ENCODE measurements at regions not wholly inside any gene's neighbourhood (a gene's known extent, or its start where the extent isn't known, plus 50 kb on each side); places are given as distances from the start of the nearest gene placed in this dataset.

- no peaks in the 10 kb centered on the region for H3K27me3 ChIP-seq
- no peak for TF ChIP-seq POLR2A (IDR thresholded peaks at IDR 0.05)
- TF ChIP-seq CTCF (IDR thresholded peaks at IDR 0.05), result no peak
- no peaks in the 10 kb centered on the region for H3K4me1 ChIP-seq
- H3K27ac ChIP-seq, result no peak overlapping the region
- no peaks in the 10 kb centered on the region for H3K9me3 ChIP-seq
- DNase-seq, result no peak
- no peaks in the 10 kb centered on the region for H3K36me3 ChIP-seq
- intact Hi-C loops (cut with DNase I), result no loop called here
- WGBS, 2 donors, result 34 to 87% methylated on average over 2 of the region's 2 CpGs
- H3K4me3 ChIP-seq (replicated peaks in 1 of 3), result no peak overlapping the region
These were observed 151.2 kb downstream of the DTHD1 start for GRCh38 chr4:36432586-36432985.

- Histone ChIP-seq H3K4me1 (no peaks in the 10 kb centered on the region), H3K9me3 (no peaks in the 10 kb centered on the region), H3K27me3 (no peaks in the 10 kb centered on the region), H3K36me3 (no peaks in the 10 kb centered on the region), H3K4me3 (replicated peaks in 1 of 3) (no peak overlapping the region), H3K27ac (no peak overlapping the region)
- intact Hi-C loops (cut with DNase I), result no loop called here
- WGBS, 2 donors, result 39 to 63% methylated on average over 3 to 4 of the region's 4 CpGs
- no peak for DNase-seq
- no peak for TF ChIP-seq POLR2A (IDR thresholded peaks at IDR 0.05)
- TF ChIP-seq CTCF (IDR thresholded peaks at IDR 0.05), result no peak
These were observed 158.1 kb downstream of the DTHD1 start for GRCh38 chr4:36439556-36439955.

GRCh38 chr4:36445480-36445879 is 164.1 kb downstream of the DTHD1 start:
- TF ChIP-seq POLR2A (IDR thresholded peaks at IDR 0.05), result no peak
- no peak for TF ChIP-seq CTCF (IDR thresholded peaks at IDR 0.05)
- no peaks in the 10 kb centered on the region for H3K27me3 ChIP-seq
- H3K36me3 ChIP-seq, result no peaks in the 10 kb centered on the region
- intact Hi-C loops (cut with DNase I), result no loop called here
- H3K4me3 ChIP-seq (replicated peaks in 1 of 3), result no peak overlapping the region
- H3K9me3 ChIP-seq, result no peaks in the 10 kb centered on the region
- DNase-seq, result no peak
- no peaks in the 10 kb centered on the region for H3K4me1 ChIP-seq
- 75 to 86% methylated on average over 2 of the region's 2 CpGs for WGBS, 2 donors
- no peak overlapping the region for H3K27ac ChIP-seq

GRCh38 chr4:36446275-36446674 is 164.9 kb downstream of the DTHD1 start:
- no peaks in the 10 kb centered on the region for H3K4me1 ChIP-seq
- no peaks in the 10 kb centered on the region for H3K36me3 ChIP-seq
- 64 to 68% methylated on average over 3 of the region's 3 CpGs for WGBS, 2 donors
- no peak overlapping the region for H3K27ac ChIP-seq
- no peaks in the 10 kb centered on the region for H3K9me3 ChIP-seq
- H3K4me3 ChIP-seq (replicated peaks in 1 of 3), result no peak overlapping the region
- H3K27me3 ChIP-seq, result no peaks in the 10 kb centered on the region
- DNase-seq, result no peak
- intact Hi-C loops (cut with DNase I), result no loop called here
- TF ChIP-seq CTCF (IDR thresholded peaks at IDR 0.05) (no peak), POLR2A (IDR thresholded peaks at IDR 0.05) (no peak)

- Histone ChIP-seq H3K4me3 (replicated peaks in 1 of 3) (no peak overlapping the region), H3K36me3 (no peaks in the 10 kb centered on the region), H3K27ac (no peak overlapping the region), H3K4me1 (no peaks in the 10 kb centered on the region), H3K27me3 (no peaks in the 10 kb centered on the region), H3K9me3 (no peaks in the 10 kb centered on the region)
- TF ChIP-seq POLR2A (IDR thresholded peaks at IDR 0.05) (no peak), CTCF (IDR thresholded peaks at IDR 0.05) (no peak)
- WGBS, 2 donors, result 61 to 75% methylated on average over 4 of the region's 4 CpGs
- no peak for DNase-seq
- intact Hi-C loops (cut with DNase I), result no loop called here
These were observed 179.9 kb downstream of the DTHD1 start for GRCh38 chr4:36461344-36461743.
